Liver (tissue), 8 donors: ENCODE measurements at regions not wholly inside any gene's neighbourhood (a gene's known extent, or its start where the extent isn't known, plus 50 kb on each side); places are given as distances from the start of the nearest gene placed in this dataset.

Source experiments
- DNase-seq: peaks from one replicate; pipeline ENCODE4 v3.0.0-alpha.2; 2017; ENCODE audit warnings: low spot score
- H3K27ac ChIP-seq, 2 donors: one replicate each; pipeline ENCODE4 v1.7.0; 2013; ENCODE audit warnings: inconsistent platforms in 2 of 2, low read length in 2 of 2, control low read depth in 1 of 2, low read depth in 1 of 2, mild to moderate bottlenecking in 1 of 2
- H3K27me3 ChIP-seq, 4 donors: one replicate each; pipeline versions ENCODE4 v1.6.1 to v1.7.0; 2013; ENCODE audit warnings: low read length in 3 of 4, inconsistent platforms in 1 of 4, mild to moderate bottlenecking in 1 of 4, moderate library complexity in 1 of 4; ENCODE audit not compliant: control insufficient read depth in 4 of 4, insufficient read depth in 4 of 4
- H3K36me3 ChIP-seq, 4 donors: one replicate each; pipeline versions ENCODE4 v1.6.1 to v1.7.0; 2013; ENCODE audit warnings: low read length in 3 of 4, mild to moderate bottlenecking in 3 of 4, low read depth in 1 of 4, moderate library complexity in 1 of 4; ENCODE audit not compliant: control insufficient read depth in 4 of 4, insufficient read depth in 3 of 4
- H3K4me1 ChIP-seq, 4 donors: one replicate each; pipeline versions ENCODE4 v1.6.1 to v1.7.0; 2013; ENCODE audit warnings: low read length in 3 of 4, mild to moderate bottlenecking in 3 of 4, moderate library complexity in 1 of 4; ENCODE audit not compliant: control insufficient read depth in 4 of 4, insufficient read depth in 4 of 4
- H3K4me3 ChIP-seq, 3 donors: one replicate each; pipeline versions ENCODE4 v1.6.1 to v1.7.0; 2013; ENCODE audit warnings: low read length in 3 of 3, control low read depth in 1 of 3, low read depth in 1 of 3, mild to moderate bottlenecking in 1 of 3
- H3K9ac ChIP-seq, 2 donors: one replicate each; pipeline ENCODE4 v1.7.0; 2013; ENCODE audit warnings: low read length in 2 of 2, mild to moderate bottlenecking in 2 of 2, moderate library complexity in 2 of 2, control low read depth in 1 of 2, low read depth in 1 of 2
- H3K9me3 ChIP-seq, 4 donors: one replicate each; pipeline versions ENCODE4 v1.6.1 to v1.7.0; 2013; ENCODE audit warnings: low read length in 3 of 4; ENCODE audit not compliant: control insufficient read depth in 4 of 4
- EGR1 ChIP-seq, 2 donors: IDR thresholded peaks; 2 replicates each; pipeline ENCODE4 v1.6.1; 2016 to 2018; ENCODE audit warnings: antibody characterized with exemption in 2 of 2, low read depth in 2 of 2
- FOXA1 ChIP-seq: IDR thresholded peaks from 2 replicates; pipeline ENCODE4 v1.6.1; 2016; ENCODE audit warnings: antibody characterized with exemption
- FOXA2 ChIP-seq: IDR thresholded peaks from 2 replicates; pipeline ENCODE4 v1.6.1; 2016; ENCODE audit warnings: antibody characterized with exemption
- HNF4A ChIP-seq, 2 donors: conservative IDR thresholded peaks; 2 replicates each; pipeline ENCODE4 v1.6.1; 2016; ENCODE audit warnings: antibody characterized with exemption in 2 of 2, mild to moderate bottlenecking in 2 of 2
- HNF4G ChIP-seq: IDR thresholded peaks from 2 replicates; pipeline ENCODE4 v1.6.1; 2016; ENCODE audit warnings: antibody characterized with exemption
- JUND ChIP-seq, 2 donors: IDR thresholded peaks; 2 replicates each; pipeline ENCODE4 v1.6.1; 2016; ENCODE audit warnings: antibody characterized with exemption in 2 of 2
- NR2F2 ChIP-seq: IDR thresholded peaks from 2 replicates; pipeline ENCODE4 v1.6.1; 2016; ENCODE audit warnings: antibody characterized with exemption
- RAD21 ChIP-seq, 2 donors: IDR thresholded peaks; 2 replicates each; pipeline ENCODE4 v1.6.1; 2016; ENCODE audit warnings: antibody characterized with exemption in 2 of 2, mild to moderate bottlenecking in 2 of 2
- RXRA ChIP-seq, 2 donors: IDR thresholded peaks; 2 replicates each; pipeline ENCODE4 v1.6.1; 2017 to 2018; ENCODE audit warnings: antibody characterized with exemption in 2 of 2, mild to moderate bottlenecking in 1 of 2
- SP1 ChIP-seq: IDR thresholded peaks from 2 replicates; pipeline ENCODE4 v1.6.1; 2018; ENCODE audit warnings: antibody characterized with exemption, mild to moderate bottlenecking
- TAF1 ChIP-seq: conservative IDR thresholded peaks from 2 replicates; pipeline ENCODE4 v1.6.1; 2016; ENCODE audit warnings: antibody characterized with exemption, mild to moderate bottlenecking
- WGBS: extraction: QIAGEN DNeasy Blood & Tissue Kit; methylation state at CpG from one replicate; pipeline ENCODE4 v1.1.7; 2013; 5-methylcytosine and 5-hydroxymethylcytosine counted together
- TF ChIP-seq, protein P1 (sequence below): IDR thresholded peaks from 2 replicates; pipeline ENCODE4 v1.6.1; 2016; ENCODE audit warnings: antibody characterized with exemption, mild to moderate bottlenecking
- TF ChIP-seq, protein P2 (sequence below): IDR thresholded peaks from 2 replicates; pipeline ENCODE4 v1.6.1; 2016; ENCODE audit warnings: antibody characterized with exemption
- TF ChIP-seq, protein P3 (sequence below): IDR thresholded peaks from 2 replicates; pipeline ENCODE4 v1.6.1; 2016; ENCODE audit warnings: antibody characterized with exemption
- TF ChIP-seq, protein P4 (sequence below): fragments of 150-350 bp; IDR thresholded peaks from 2 replicates; pipeline ENCODE4 v1.5.1; 2017; ENCODE audit warnings: improper control_type of control experiment, low read depth, low read length; ENCODE audit not compliant: missing input control
- donor health status: healthy.
- donor health status: healthy.
- donor health status: healthy.
- donor health status: healthy.
- donor health status: healthy.

DNA sequence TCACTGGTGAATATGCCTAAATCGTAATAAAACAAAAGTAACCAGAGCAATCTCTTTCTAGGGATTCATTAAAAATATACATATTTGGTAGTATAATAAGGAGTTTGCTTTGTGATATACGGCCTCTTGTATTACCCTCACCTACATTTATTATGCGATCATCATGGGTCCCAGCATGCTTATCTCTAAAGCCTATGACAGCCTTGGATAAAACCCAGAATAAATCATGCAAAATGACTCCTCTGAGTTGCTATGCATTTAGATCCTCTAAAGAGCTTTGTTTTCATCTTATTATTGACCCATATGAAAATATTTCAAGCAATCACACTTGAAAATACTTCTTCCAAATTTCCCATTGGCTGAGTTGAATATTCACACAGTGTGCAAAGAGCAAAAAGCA, 432.3 kb downstream of the SUCLG1 start (continued):
- TF ChIP-seq, protein P1, sequence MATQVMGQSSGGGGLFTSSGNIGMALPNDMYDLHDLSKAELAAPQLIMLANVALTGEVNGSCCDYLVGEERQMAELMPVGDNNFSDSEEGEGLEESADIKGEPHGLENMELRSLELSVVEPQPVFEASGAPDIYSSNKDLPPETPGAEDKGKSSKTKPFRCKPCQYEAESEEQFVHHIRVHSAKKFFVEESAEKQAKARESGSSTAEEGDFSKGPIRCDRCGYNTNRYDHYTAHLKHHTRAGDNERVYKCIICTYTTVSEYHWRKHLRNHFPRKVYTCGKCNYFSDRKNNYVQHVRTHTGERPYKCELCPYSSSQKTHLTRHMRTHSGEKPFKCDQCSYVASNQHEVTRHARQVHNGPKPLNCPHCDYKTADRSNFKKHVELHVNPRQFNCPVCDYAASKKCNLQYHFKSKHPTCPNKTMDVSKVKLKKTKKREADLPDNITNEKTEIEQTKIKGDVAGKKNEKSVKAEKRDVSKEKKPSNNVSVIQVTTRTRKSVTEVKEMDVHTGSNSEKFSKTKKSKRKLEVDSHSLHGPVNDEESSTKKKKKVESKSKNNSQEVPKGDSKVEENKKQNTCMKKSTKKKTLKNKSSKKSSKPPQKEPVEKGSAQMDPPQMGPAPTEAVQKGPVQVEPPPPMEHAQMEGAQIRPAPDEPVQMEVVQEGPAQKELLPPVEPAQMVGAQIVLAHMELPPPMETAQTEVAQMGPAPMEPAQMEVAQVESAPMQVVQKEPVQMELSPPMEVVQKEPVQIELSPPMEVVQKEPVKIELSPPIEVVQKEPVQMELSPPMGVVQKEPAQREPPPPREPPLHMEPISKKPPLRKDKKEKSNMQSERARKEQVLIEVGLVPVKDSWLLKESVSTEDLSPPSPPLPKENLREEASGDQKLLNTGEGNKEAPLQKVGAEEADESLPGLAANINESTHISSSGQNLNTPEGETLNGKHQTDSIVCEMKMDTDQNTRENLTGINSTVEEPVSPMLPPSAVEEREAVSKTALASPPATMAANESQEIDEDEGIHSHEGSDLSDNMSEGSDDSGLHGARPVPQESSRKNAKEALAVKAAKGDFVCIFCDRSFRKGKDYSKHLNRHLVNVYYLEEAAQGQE = no peak
- TF ChIP-seq EGR1 (IDR thresholded peaks at IDR 0.05; ENCODE audit: low read depth in 2 of 2) (no peak), RXRA (IDR thresholded peaks at IDR 0.05) (no peak)

DNA sequence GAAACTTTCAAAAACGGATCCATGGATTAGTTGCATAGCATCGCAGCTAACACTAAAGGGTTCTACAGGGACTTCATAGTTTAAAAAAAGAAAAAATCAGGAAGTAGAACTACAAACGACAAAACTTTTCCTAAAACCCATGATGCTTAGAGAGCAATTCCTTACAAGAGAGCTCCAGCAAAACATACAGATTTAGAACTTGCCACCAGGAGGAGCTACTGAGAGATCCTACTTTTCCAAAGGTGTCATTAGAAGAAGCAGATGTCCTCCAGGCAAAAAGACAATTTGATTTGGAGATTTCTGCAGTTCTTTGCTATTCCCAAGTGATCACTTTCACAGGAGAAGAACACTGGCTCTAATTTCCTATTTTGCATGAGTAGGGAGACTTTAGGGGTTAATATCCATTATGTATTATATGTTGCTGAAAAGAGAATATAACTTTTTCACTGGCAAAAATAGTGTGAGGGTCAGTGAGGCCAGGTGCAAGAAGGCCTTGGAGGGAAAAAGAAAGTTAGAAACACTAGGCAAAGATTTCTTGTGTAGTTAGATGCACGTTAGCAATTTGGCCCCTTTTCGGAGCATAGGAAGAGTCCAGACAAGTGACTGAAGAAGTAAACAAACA, 436.2 kb downstream of the SUCLG1 start:
- Histone ChIP-seq H3K9ac (no peak overlapping the region), H3K4me1 (no peaks in the 10 kb centered on the region), H3K9me3 (no peaks in the 10 kb centered on the region), H3K27ac (no peak overlapping the region), H3K4me3 (no peak overlapping the region), H3K27me3 (no peaks in the 10 kb centered on the region), H3K36me3 (no peaks in the 10 kb centered on the region)
- TF ChIP-seq, protein P2, sequence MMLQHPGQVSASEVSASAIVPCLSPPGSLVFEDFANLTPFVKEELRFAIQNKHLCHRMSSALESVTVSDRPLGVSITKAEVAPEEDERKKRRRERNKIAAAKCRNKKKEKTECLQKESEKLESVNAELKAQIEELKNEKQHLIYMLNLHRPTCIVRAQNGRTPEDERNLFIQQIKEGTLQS = no peak
- TF ChIP-seq, protein P3, sequence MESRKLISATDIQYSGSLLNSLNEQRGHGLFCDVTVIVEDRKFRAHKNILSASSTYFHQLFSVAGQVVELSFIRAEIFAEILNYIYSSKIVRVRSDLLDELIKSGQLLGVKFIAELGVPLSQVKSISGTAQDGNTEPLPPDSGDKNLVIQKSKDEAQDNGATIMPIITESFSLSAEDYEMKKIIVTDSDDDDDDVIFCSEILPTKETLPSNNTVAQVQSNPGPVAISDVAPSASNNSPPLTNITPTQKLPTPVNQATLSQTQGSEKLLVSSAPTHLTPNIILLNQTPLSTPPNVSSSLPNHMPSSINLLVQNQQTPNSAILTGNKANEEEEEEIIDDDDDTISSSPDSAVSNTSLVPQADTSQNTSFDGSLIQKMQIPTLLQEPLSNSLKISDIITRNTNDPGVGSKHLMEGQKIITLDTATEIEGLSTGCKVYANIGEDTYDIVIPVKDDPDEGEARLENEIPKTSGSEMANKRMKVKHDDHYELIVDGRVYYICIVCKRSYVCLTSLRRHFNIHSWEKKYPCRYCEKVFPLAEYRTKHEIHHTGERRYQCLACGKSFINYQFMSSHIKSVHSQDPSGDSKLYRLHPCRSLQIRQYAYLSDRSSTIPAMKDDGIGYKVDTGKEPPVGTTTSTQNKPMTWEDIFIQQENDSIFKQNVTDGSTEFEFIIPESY = no peak
- TF ChIP-seq, protein P4, sequence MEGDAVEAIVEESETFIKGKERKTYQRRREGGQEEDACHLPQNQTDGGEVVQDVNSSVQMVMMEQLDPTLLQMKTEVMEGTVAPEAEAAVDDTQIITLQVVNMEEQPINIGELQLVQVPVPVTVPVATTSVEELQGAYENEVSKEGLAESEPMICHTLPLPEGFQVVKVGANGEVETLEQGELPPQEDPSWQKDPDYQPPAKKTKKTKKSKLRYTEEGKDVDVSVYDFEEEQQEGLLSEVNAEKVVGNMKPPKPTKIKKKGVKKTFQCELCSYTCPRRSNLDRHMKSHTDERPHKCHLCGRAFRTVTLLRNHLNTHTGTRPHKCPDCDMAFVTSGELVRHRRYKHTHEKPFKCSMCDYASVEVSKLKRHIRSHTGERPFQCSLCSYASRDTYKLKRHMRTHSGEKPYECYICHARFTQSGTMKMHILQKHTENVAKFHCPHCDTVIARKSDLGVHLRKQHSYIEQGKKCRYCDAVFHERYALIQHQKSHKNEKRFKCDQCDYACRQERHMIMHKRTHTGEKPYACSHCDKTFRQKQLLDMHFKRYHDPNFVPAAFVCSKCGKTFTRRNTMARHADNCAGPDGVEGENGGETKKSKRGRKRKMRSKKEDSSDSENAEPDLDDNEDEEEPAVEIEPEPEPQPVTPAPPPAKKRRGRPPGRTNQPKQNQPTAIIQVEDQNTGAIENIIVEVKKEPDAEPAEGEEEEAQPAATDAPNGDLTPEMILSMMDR = peak; percentile 67
- peak; percentile 74 to 82 for TF ChIP-seq RAD21 (IDR thresholded peaks at IDR 0.05)
- no peak for DNase-seq
- 37% methylated on average over 5 of the region's 5 CpGs for WGBS

DNA sequence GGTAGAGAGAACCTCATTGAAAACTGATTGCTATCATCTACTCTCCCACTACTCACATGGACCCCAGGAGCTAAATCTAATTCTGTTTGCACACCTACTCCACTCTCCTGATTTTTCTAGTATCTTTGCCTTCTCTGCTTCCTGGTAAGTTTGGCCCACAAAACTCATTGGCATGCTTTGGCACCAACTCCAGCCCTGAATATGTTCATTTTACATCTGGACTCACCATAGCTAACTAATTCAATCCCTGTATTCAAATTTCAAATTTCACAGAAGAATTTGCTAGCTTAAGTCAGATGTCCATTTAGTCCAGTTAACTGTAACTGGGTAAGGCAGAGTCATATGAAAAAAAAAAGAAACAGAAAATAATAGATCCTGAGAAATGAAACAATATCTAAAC, 442.1 kb downstream of the SUCLG1 start:
- TF ChIP-seq NR2F2 = no peak
- TF ChIP-seq, protein P1 = no peak
- no peak for TF ChIP-seq SP1
- no peak for TF ChIP-seq HNF4A (conservative IDR thresholded peaks at IDR 0.05)
- TF ChIP-seq, protein P3 = no peak
- no peak for TF ChIP-seq HNF4G
- TF ChIP-seq FOXA1 = no peak
- TF ChIP-seq JUND (IDR thresholded peaks at IDR 0.05) = no peak
- no peak for TF ChIP-seq FOXA2
- TF ChIP-seq TAF1 = no peak
- DNase-seq = no peak
- H3K36me3 ChIP-seq = no peaks in the 10 kb centered on the region
- no peaks in the 10 kb centered on the region for H3K9me3 ChIP-seq
- no peaks in the 10 kb centered on the region for H3K4me1 ChIP-seq
- no peak overlapping the region for H3K27ac ChIP-seq
- no peak overlapping the region for H3K9ac ChIP-seq
- H3K4me3 ChIP-seq = no peak overlapping the region
- no peaks in the 10 kb centered on the region for H3K27me3 ChIP-seq
